Activated CD4-positive, alpha-beta T cell treated with anti-CD3 and anti-CD28 coated beads, Interleukin-2, amount 50 U/mL, for 16 hours (primary cell): ENCODE measurements at regions not wholly inside any gene's neighbourhood (a gene's known extent, or its start where the extent isn't known, plus 50 kb on each side); places are given as distances from the start of the nearest gene placed in this dataset.

Experiments used
- DNase-seq: peaks from one replicate; pipeline ENCODE4 v3.0.0-alpha.2; 2020

DNA sequence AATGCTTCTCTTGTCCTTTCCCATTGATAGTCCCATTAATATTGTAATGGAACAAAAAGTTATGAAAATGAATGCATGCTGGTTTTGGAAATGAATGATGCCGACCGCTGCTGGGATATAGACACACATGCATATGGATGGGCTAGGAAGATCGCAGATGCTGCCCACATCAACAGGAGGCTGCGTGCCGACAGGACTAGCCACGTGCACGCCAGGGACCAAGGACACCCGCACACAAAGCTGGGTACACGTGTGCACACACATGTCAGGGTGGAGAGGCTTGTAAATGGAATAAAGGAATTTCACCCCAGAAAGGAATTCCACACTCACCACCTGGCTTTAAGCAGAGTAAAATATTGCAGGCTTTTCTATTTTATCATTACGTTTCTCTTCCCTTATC, 153.8 kb upstream of the VASH1 start:
- no peak for DNase-seq

- DNase-seq, result no peak
Observed at GRCh38 chr14:76612654-76613053, 148.6 kb upstream of the VASH1 start.

DNA sequence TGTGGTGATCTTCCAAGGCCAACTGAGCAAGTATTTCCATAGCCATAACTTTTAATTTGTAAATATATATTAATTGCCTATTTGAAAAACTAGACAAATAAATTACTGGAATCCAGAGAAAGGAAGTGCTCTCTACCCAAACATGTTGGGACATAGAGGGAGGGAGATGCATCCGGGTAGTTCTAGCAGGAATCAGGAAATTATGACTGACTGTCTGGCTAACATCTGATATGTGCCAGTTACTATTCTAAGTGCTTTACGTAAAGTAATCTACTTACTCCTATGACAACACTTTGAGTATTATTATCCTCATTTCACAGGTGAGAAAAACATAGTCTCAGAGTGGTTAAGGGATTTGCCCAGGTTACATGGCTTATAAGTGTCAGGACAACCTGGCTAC, 147.7 kb upstream of the VASH1 start:
- no peak for DNase-seq

GRCh38 chr14:76615331-76615730, 145.9 kb upstream of the VASH1 start:
- DNase-seq, result no peak

- DNase-seq, result no peak
Observed at GRCh38 chr14:76617440-76617839, 143.8 kb upstream of the VASH1 start.

DNA sequence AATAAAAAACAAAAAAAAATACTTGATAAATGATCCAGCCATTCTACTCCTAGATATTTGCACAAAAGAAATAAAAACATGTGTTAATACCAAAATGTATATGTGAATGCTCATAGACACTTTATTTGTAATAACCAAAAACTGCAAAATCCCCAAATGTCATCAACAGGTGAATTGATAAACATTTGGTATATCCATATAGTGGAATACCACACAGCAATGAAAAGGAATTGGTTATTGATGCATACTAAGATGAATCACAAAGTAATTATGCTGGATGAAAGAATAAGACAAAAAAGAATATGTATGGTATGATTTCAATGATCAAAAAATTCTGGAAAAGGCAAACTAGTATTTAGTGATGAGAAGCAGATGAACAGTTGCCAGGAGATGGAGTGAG, 124.7 kb upstream of the VASH1 start:
- no peak for DNase-seq

DNA sequence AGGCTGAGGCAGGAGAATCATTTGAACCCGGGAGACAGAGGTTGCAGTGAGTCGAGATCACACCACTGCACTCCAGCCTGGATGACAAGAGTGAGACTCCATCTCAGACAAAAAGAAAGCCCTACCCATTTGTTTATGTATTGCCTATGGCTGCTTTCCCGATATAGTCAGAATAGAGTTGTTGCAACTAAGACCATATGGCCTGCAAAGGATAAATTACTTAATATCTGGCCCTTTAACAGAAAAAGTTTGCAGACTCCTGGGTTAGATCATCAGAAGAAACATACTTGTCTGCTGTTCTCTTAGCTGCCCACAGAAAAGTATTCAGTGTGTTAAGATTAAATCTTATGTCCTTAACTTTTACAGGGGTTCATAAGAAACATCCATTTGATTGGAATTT, 122.4 kb upstream of the VASH1 start:
- DNase-seq, result no peak

DNA sequence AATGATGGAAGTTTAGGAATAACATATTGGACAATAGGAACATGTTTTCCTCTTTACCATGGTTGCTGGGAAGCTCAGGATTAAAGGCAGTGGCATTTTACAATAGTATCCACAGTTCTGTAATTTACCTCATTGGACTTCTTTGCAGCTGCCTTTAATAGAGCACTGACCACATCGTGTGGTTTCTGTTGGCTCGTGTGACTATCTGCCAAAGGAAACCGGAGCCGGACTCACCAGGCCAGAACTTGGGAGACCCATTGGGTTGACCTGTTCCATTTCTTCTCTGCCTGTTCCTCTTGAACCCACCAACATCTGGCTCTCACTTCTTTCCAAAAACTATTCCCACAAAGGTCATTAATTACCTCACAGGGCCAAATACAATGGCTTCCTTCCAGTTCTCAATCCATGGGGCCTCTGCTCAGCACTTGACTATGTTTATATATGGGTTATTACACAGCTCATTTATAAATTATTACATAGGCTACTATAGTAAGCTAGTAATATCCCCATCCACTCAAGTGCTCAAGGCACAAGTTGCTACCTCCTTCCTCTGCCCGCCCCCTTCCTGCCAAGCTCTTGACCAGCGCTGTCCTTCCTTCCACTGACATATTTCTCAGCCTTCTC, 121.5 kb upstream of the VASH1 start:
- no peak for DNase-seq

DNA sequence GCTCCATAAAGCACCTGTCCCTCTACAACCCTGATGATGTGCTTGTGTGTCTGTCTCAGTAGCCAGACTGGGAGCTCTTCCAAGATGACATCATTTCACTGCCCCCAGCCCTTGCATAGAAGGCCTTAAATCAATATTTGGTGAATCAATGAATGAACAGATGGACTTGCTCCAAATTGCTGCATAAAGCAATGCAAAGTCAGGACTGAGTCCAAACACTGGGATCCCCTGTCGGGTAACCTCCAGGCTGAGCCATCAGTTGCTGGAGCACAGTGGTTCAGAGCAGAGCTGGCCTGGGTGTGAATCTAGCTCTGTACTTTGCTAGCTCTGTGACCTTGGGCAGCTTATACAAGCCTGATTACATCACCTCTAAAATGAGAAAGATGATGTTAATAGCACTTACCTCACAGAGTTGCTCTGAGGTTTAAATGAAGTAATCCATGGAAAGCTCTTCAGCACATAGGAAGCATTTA, 120.3 kb upstream of the VASH1 start:
- no peak for DNase-seq

GRCh38 chr14:76641541-76641940, 119.7 kb upstream of the VASH1 start:
- no peak for DNase-seq

GRCh38 chr14:76643887-76644286, 117.4 kb upstream of the VASH1 start:
- DNase-seq, result no peak

- peak; percentile 8 for DNase-seq
Observed at GRCh38 chr14:76644855-76645518, 116.3 kb upstream of the VASH1 start.

GRCh38 chr14:76647697-76648298, 113.5 kb upstream of the VASH1 start:
- DNase-seq, result peak; percentile 39

DNA sequence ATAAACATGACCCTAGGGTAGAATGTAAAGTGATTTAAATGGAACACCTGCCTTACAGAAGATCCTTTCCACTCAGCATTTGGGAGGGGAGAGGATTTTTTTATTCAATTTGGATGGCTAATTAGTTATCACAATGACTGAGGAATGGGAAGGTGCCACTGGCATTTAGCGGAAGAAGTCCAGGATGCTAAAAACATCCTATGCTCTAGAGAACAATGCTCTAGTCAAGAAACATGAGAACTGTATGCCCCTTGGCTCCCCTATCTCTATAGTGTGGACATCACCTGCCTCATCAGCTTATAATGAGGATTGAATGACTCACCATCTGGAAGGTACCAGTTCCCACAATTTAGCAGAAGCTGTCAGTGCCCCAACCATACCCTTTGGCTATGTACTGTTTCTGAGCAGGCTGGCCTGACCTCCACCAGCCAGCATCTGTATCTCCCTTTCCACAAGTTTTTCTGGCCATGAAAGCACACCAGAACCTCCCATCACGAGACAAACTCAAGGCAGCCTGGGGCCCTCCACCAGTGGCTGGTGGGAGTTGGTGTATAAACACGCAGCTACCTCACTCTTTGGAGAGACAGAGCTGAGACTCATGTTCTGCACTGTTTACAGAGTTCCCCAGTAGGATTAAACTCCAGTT, 109.7 kb upstream of the VASH1 start:
- no peak for DNase-seq

DNA sequence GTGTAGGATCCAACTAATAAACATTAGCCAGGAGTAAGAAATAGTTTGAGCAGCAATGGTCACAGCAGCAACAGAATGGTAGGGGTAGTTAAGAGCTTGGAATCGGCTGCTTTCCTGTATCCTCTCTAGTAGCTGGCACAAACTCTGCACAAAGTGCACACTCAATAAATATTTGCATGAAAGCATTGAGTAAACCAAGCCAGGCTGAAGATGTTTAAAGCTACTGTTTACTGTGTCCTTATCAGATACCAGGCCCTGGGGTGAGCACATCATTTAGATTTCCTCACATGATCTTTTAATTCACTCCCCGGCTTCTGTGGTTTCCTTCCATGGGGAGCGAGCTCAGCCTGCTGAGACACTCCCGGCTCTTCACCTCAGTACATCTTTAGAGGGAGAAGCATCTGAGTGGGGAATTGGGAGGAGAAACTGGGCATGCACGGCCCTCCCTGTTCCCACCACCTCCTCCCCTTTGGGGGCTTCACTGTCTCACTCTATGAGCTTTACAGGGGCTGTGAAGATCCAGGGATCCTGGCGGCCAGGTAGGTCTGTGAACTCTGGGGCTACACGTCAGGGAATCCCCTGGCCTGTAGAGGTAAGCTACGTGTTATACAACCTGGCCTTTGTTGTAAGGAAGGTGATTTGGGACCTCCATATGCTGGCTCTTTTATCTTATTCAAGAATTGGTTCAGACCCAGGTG, 107.2 kb upstream of the VASH1 start:
- no peak for DNase-seq

GRCh38 chr14:76654573-76655108, 106.6 kb upstream of the VASH1 start:
- no peak for DNase-seq

- no peak for DNase-seq
Observed at GRCh38 chr14:76655331-76655730, 105.9 kb upstream of the VASH1 start.

- DNase-seq, result no peak
Observed at GRCh38 chr14:76656592-76656991, 104.7 kb upstream of the VASH1 start.

DNA sequence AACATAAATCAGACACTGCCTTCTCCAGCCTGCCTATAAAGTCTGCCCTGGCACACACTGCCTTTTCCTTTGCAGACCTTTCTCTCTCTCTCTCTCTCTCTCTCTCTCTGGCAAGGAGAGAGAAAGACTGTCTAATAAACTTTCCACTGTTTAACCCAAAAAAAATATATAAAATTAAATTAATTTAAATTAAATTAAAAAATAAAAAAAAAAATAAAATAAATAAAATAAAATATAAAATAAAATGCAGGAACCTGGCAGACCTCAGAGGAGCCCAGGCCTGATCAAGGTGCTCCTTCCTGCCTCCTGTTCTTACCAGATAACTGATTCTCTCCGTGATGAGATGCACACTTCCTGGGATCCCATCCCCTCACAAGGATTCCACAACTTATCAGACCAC, 103.9 kb upstream of the VASH1 start:
- DNase-seq, result no peak

DNA sequence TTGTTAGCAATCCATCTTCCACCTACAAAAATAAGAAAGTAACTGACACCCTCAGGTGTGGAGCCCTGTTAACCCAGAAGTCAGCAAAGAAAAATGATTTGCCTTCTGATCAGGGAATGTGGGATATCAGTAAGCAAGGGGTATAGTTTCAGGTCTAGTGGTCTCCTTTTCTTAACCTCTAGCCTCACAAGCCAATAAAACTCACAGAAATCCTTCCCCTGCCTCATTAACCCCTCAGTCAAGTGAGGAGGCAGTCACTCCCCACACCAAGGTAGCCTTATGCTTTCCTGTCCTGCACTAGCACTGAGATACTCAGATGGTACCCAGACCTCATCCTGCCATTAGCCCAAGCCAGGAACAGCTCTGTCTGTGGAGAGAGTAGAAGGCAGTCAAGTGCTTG, 103.4 kb upstream of the VASH1 start:
- no peak for DNase-seq

DNA sequence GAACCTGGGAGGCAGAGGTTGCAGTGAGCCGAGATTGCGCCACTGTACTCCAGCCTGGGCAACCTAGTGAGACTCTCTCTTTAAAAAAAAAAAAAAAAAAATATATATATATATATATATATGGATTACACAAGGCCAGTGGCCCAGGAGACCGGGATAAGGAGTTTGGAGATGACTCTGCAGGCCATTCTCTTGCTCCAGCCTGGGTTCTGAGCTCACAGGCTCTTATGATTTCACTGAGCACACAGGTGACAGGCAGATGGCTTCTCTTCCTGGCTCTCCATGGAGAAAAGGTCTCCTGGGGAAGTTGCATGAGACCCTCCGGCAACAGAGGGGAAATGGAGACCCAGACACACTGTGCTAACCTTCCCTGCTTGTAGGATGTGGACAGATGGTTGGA, 98.7 kb upstream of the VASH1 start:
- DNase-seq, result no peak

- DNase-seq, result no peak
Observed at GRCh38 chr14:76664790-76665189, 96.5 kb upstream of the VASH1 start.

DNA sequence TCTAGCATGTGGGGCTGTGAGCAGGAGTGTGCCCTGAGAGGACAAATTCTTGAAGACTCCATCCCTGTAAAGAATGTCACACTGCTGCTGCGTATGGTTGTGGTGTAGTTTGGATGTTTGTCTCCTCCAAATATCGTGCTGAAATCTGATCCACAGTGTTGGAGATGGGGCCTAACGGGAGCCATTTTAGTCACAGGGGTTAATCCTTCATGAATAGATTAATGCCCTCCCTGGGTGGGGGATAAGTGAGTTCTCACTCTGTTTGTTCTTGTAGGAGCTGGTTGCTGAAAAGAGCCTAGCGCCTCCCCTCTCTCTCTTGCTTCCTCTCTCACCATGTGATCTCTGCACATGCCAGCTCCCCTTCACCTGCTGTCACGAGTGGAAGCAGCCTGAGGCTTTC, 94.5 kb upstream of the VASH1 start:
- no peak for DNase-seq
